ENCODE measurements at regions not wholly inside any gene's neighbourhood (a gene's known extent, or its start where the extent isn't known, plus 50 kb on each side); places are given as distances from the start of the nearest gene placed in this dataset.

DNA sequence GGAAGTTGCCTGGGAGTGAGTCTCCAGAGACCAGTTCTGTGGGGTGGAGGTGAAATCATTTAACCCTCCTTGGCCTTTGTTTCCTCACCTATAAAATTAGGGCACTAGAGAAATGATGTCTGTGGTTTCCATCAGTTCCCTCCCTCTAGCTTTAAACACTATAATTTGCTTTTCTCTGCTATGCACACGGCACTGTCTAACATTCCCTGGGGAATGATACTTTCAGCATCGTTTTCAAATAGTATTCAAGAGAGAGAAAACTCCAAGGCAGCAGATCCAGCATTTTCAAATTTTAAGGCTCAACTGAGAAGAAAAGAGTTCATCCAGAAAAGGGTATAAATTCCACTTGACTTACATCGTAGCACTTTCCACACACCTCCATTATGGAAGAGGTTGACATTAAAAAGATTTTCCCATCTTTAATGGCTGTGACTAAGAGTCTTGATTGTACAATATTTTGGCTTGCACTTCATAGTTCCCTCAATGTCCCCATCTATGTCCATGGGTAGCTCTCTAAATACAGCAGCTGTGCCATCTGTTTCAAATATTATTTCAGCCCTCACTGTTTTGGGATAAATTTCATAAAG is 137.7 kb upstream of the ZPLD1 start:
- Histone ChIP-seq H3K36me3 (ENCODE audit: low read depth, missing control alignments) (no peaks in the 10 kb centered on the region), H3K4me3 (no peak overlapping the region), H3K27ac (no peak overlapping the region), H3K27me3 (no peaks in the 10 kb centered on the region), H3K9me3 (no peaks in the 10 kb centered on the region), H3K4me1 (no peaks in the 10 kb centered on the region)
- TF ChIP-seq POLR2A (IDR thresholded peaks at IDR 0.05): no peak
- no peak for TF ChIP-seq CTCF (IDR thresholded peaks at IDR 0.05)
- intact Hi-C loops (cut with DNase I; ENCODE audit: low total_unique reads): no loop called here
- WGBS, 2 donors: 47 to 57% methylated on average over 3 of the region's 3 CpGs
- DNase-seq: no peak

GRCh38 chr3:102299125-102299877 is 135.5 kb upstream of the ZPLD1 start:
- Histone ChIP-seq H3K27ac (no peak overlapping the region), H3K27me3 (no peaks in the 10 kb centered on the region), H3K36me3 (ENCODE audit: low read depth, missing control alignments) (no peaks in the 10 kb centered on the region), H3K4me3 (no peak overlapping the region), H3K4me1 (no peaks in the 10 kb centered on the region), H3K9me3 (no peaks in the 10 kb centered on the region)
- 88 to 89% methylated on average over 3 of the region's 3 CpGs for WGBS, 2 donors
- intact Hi-C loops (cut with DNase I; ENCODE audit: low total_unique reads): no loop called here
- DNase-seq: no peak
- TF ChIP-seq CTCF (IDR thresholded peaks at IDR 0.05): no peak

GRCh38 chr3:102301155-102301880 is 133.5 kb upstream of the ZPLD1 start:
- intact Hi-C loops (cut with DNase I; ENCODE audit: low total_unique reads): no loop called here

DNA sequence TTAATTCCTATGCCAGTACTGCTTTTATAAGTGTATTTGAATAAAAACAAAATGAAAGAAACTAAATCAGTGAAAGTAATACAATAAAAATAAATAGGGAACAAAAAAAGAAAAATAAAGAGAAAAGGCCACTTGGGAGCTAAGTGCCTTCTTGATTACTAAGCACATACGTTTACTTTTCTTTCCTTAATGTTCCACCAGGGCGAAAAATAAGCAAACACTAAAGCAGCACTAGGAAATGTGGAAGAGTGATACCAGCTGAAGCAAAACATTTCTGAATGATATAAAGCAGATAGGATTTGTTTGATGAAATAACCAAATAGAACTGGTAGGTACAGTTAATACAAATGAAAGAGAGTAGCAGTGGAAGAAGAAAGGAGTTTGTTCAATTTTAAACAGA is 132.8 kb upstream of the ZPLD1 start:
- no peak overlapping the region for H3K4me3 ChIP-seq
- no peaks in the 10 kb centered on the region for H3K36me3 ChIP-seq (ENCODE audit: low read depth, missing control alignments)
- H3K27ac ChIP-seq: no peak overlapping the region
- no peaks in the 10 kb centered on the region for H3K4me1 ChIP-seq
- intact Hi-C loops (cut with DNase I; ENCODE audit: low total_unique reads): no loop called here
- no peaks in the 10 kb centered on the region for H3K27me3 ChIP-seq
- WGBS, 2 donors: 71 to 79% methylated on average over 2 of the region's 2 CpGs
- no peaks in the 10 kb centered on the region for H3K9me3 ChIP-seq
- no peak for TF ChIP-seq POLR2A (IDR thresholded peaks at IDR 0.05)
- no peak for TF ChIP-seq CTCF (IDR thresholded peaks at IDR 0.05)
- DNase-seq: no peak

More at GRCh38 chr3:102301155-102301880, 133.5 kb upstream of the ZPLD1 start:
- Histone ChIP-seq H3K27me3 (no peaks in the 10 kb centered on the region), H3K4me3 (no peak overlapping the region), H3K4me1 (no peaks in the 10 kb centered on the region), H3K27ac (no peak overlapping the region), H3K36me3 (ENCODE audit: low read depth, missing control alignments) (no peaks in the 10 kb centered on the region), H3K9me3 (no peaks in the 10 kb centered on the region)
- WGBS, 2 donors: 81 to 82% methylated on average over 4 of the region's 4 CpGs
- DNase-seq: no peak
- TF ChIP-seq POLR2A (IDR thresholded peaks at IDR 0.05) (no peak), CTCF (IDR thresholded peaks at IDR 0.05) (no peak)
